ENCODE measurements at regions not wholly inside any gene's neighbourhood (a gene's known extent, or its start where the extent isn't known, plus 50 kb on each side); places are given as distances from the start of the nearest gene placed in this dataset.
"Not testable (repeated sequence)": the region's sequence is repeated elsewhere in the genome, so short reads cannot be mapped to it uniquely, and the experiment has no call there.

DNA sequence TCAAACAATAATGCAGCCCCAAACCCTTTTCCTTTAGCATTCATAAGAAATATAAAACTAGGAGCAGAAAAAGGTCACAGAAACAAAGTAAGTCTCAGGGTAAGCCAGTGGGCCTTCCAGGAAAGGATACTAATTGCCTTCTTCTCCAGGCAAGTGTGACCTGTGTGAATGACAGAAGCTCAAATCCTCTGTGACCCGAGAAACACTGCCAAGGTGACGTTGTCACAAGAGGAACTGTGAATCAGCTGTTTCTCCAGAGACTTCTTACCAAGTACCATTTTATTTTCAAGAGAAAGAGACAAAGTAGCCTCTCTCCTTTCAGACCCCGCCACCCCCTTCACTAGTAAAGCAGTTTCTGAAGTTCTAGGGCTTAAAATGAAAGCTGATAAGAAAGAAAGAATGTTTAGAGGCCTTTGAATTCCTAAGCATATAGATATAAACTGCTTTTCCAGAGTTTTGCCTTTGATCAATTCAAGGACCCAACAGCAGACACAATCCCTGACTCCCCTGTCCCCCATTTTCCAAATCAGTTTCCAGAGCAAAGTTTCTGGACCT lies 155.6 kb downstream of the NUF2 start:
- DNase-seq: no peak

DNA sequence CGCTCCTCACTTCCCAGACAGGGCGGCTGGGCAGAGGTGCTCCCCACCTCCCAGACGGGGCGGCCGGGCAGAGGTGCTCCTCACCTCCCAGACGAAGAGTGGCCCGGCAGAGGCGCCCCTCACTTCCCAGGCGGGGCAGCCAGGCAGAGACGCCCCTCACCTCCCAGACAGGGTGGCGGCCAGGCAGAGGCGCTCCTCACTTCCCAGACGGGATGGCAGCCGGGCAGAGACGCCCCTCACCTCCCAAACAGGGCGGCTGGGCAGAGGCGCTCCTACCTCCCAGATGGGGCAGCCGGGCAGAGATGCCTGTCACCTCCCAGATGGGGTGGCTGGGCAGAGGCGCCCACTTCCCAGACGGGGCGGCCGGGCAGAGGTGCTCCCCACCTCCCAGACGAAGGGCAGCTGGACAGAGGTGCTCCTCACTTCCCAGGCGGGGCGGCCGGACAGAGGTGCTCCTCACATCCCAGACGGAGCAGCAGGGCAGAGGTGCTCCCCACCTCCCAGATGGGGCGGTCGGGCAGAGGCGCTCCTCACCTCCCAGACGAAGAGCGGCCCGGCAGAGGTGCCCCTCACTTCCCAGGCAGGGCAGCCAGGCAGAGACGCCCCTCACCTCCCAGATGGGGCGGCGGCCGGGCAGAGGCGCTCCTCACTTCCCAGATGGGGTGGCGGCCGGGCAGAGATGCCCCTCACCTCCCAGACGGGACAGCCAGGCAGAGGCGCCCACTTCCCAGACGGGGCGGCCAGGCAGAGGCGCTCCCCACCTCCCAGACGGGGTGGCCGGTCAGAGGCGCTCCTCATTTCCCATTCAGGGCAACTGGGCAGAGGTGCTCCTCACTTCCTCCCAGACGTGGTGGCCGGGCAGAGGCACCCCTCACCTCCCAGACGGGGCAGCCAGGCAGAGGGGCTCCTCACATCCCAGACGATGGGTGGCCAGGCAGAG lies 176.9 kb downstream of the NUF2 start:
- not testable (repeated sequence) for DNase-seq

DNA sequence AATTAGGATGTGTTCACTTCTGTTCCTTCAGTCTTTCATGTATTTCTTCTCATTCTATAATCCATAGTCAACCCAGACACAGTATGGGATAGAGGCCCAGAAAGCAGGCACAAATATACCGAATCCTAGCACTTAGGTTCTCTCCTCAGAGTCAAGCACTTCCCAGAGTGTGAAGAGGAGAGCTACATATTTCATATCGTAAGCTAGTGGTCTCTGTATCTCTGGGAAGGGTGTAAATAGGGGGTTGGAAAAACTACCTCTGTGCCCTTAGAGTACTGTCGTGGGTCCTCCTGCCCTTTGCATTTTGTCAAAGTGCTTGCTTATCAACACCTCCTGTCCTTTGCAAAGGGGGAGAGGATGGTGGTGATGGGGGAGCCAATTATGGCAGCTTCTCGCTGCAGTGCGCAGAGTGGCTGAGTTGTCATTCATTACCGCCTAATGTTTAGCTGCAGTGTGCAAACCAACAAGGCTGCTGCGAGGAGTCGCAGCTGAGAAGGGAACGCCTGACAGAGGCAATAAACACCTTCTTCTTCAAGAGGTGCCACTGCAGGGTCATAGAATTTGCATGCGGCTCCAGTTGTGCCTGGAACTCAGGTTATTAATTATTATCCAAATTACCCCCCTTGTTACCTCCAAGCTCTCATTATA lies 182.7 kb downstream of the NUF2 start:
- DNase-seq: no peak

- no peak for DNase-seq
Observed at GRCh38 chr1:163509114-163509513, 187.4 kb downstream of the NUF2 start.

- no peak for DNase-seq
Observed at GRCh38 chr1:163512349-163512989, 190.7 kb downstream of the NUF2 start.

- no peak for DNase-seq
Observed at GRCh38 chr1:163523375-163524029, 201.7 kb downstream of the NUF2 start.

- DNase-seq: peak; percentile 29
Observed at GRCh38 chr1:163528710-163529348, 207.1 kb downstream of the NUF2 start.

GRCh38 chr1:163531345-163531744 lies 209.6 kb downstream of the NUF2 start:
- DNase-seq: no peak

GRCh38 chr1:163535401-163535800 lies 213.6 kb downstream of the NUF2 start:
- no peak for DNase-seq

- peak; percentile 32 for DNase-seq
Observed at GRCh38 chr1:163535807-163536206, 214.1 kb downstream of the NUF2 start.

GRCh38 chr1:163537809-163538208 lies 216.1 kb downstream of the NUF2 start:
- no peak for DNase-seq

DNA sequence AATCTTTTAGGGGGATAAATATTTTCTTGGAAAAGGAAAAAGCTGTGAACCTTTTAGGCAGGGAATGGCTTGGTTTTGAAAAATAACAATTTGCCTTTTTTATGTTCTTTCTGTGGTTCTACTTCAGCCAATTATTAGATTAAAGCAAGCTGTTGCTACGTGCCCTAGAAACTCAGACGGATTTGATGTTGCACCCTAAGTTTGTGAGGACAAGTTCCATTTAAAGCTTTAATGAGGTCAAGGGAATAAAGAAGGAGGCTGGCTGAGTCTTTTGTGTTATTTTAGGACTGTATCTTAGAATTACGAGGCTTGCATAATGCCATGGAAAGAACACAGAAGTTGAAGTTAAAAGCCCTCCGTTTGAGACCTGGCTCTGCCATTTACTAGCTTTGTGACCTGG lies 216.9 kb downstream of the NUF2 start:
- DNase-seq: no peak

DNA sequence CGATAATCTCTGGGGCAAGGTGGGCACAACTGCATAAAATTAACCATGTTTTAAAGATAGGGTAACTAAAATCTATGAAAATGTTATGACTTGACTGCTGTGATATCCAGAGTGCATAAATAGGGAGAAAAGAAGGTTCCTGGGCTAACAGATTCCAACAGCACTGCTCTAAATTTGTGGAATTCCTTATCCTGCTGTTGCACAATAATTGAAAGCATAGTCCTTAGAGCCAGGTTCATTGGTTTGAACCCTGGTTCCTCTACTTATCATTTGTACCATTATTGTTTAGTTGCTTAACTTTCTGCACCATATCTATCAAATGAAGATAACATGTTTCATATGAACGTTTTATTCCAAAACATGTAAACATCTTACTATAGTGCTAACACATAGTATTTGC lies 219.0 kb downstream of the NUF2 start:
- DNase-seq: no peak

DNA sequence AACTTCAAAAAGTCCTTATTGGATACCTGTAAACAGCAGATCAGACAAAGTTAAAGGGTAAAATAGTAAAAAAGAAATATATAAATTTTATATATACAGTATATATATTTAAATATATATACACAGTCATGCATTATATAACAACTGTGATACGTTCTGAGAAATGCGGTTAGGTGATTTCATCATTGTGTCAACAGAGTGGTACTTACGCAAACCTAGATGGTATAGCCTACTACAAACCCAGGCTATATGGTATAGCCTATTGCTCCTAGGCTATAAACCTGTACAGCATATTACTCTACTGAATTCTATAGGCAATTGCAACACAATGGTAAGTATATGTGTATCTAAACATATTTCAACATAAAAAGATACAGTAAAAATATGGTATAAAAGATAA lies 222.7 kb downstream of the NUF2 start:
- DNase-seq: no peak

- DNase-seq: no peak
Observed at GRCh38 chr1:163558162-163558561, 236.4 kb downstream of the NUF2 start.

DNA sequence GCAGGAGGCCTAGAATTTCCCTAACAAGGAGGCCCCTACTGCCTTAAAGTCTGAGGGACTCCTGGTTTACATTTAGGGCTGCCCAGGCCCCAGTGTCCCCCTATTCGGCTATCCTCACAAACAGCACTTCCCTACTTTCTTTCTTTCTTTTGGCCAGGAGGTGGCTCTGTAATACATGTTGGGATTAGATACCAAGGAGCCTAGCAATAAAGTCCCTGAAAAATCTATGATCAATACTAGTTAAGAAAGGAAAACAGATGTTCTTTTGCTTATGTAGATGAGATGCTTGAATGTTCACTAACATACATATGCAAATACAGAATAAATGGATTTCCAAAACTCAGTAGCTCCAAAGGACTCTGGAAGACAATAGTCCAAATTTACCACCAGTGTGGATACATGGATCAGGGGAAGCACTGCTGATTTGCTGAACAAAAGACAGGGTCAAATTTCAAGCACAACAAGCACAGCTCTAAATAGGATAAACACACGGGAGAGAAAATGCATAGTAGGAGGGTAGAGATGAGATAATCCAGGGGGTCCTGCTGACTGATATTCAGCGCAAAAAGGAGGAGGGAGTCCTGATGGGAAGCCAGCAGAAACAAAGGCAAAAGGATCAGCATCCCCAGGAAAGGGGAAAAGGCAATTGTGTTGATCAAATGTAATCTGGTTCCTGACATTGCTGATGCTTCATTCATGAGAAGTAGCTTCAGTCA lies 240.0 kb downstream of the NUF2 start:
- DNase-seq: peak; percentile 87

GRCh38 chr1:163562355-163562754 lies 240.6 kb downstream of the NUF2 start:
- no peak for DNase-seq

DNA sequence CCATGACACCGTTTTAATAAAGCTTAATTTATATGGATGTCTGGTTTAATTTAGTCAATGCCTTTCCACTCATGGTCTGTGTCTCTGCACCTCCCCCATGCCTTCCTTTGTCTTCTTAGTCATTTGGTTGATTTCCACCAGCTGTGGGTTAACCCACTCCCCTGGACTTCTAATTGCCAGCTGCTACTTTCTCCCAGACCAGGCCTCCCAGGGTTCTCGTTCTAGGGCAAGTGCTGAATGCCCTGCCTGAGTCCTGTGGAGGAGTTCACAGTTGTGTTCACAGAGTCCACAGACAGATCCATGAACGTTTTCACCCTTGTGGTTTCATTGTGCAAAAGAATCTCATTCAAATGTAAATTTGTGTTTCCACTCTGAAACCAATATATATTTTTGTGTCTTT lies 243.4 kb downstream of the NUF2 start:
- no peak for DNase-seq

DNA sequence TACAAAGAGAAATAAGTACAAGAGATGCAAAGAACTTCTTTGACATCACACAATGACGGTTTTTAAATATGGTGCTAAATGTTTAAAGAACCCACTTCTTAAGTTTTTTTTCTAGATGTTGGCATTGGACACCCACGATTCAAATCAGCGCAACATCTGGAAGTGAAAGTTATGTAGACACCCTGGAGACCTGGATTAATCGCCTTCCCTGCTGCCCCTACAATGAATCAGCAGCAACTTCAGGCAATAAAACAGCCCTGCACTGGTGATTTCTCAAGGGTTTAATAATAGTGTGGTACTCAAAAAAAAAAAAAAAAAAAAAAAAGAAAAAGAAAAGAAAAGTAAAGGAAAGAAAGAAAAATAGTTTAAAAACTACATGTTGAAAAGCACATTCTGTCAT lies 248.3 kb downstream of the NUF2 start:
- no peak for DNase-seq

DNA sequence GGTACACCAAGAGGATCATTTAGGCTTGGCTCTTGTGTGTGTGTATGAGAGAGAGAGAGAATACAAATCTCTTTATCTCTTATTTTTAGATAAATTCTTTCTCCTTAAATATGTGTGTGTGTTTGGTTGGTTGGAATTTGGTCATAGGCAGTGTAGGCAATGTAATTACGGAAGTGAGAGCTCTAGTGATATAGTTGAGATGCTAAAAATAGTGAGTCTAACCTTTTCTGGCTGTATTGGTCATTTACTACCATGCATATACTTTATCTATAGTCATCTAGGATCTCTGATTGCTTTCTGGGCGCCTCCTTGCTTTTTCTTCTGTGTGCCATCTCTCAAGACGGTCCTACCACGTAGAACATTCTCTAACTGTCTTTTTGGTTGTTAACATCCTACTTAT lies 250.2 kb downstream of the NUF2 start:
- DNase-seq: no peak

DNA sequence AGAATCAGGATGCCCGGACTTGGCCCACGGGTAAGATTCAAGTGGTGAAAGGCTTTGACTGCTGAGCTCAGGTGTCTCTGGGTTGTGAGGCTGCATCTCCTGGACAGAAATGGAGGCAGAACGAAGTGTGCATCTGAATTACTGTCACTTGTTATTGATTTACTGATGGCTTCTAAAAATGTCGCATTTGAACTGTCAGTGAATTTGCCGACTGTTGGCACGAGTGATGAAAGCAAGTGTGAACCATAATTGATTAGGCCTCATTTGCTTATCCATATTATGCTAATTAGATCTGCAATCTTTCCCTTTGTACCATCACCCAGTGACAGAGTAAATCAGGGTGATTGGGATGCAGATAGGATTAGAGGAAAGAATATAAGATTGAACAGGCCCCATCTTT lies 252.4 kb downstream of the NUF2 start:
- no peak for DNase-seq

DNA sequence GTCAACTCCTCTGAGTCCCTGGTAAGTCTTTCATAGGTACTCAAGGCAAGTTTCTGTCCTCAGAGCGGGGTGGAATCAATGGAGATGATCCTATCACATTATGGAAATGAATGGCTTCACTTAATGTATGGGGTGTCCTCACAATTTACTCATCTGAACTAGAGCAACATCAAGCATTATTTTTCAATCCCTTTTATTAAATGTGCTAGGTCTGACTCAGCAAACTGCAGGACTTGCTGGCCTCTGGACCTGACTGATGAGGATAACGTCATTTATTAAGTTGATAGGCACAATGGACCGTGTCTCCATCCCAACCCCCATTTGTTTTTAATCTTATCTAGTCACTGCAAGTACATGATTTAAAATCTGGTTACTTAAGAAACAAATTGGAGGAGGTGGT lies 259.2 kb downstream of the NUF2 start:
- no peak for DNase-seq

All from NCI-H1092 treated with DMSO at 0.1 percent for 48 hours (cell line).